ENCODE measurements at regions not wholly inside any gene's neighbourhood (a gene's known extent, or its start where the extent isn't known, plus 50 kb on each side); places are given as distances from the start of the nearest gene placed in this dataset.

DNA sequence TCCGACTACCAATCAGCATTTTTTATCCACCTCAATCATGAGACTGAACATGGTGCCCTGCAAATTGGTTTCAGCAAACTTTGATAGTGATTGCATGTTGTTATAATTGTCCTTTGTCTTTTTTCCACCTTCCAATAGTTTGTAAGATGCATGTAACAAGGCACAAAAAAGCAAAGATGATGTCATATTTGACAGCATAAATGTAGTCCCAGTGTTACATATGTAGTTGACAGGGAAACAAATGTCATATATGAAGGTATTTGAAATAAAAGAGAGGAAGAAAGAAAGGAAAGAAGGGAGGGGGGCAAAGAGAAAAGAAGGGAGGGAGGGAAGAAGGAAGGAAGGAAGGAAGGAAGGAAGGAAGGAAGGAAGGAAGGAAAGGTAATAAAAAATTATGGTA, 441.7 kb upstream of the CPEB2 start (continued):
- TF ChIP-seq SP4 (IDR thresholded peaks at IDR 0.05; ENCODE audit: low read length) (no peak), RNF2 (IDR thresholded peaks at IDR 0.05; ENCODE audit: borderline replicate concordance, low read depth, low read length, missing control alignments, poor library complexity, severe bottlenecking) (no peak), SIX5 (IDR thresholded peaks at IDR 0.05; ENCODE audit: low read depth, low read length) (no peak), RAD21 (IDR thresholded peaks at IDR 0.05 in 1 of 2, conservative IDR thresholded peaks at IDR 0.05 in 1 of 2; ENCODE audit: low read depth in 2 of 2, low read length in 2 of 2) (no peak)

All from H1 (cell line).